OCI-LY1 (cell line): ENCODE measurements at regions not wholly inside any gene's neighbourhood (a gene's known extent, or its start where the extent isn't known, plus 50 kb on each side); places are given as distances from the start of the nearest gene placed in this dataset.

Source experiments
- EZH2 ChIP-seq: fragments of 200-600 bp; sonication (generic), shearing (Covaris generic); IDR thresholded peaks from 2 replicates; pipeline ENCODE4 v1.8.0; 2017; ENCODE audit warnings: borderline replicate concordance, mixed run types, mild to moderate bottlenecking, antibody characterized with exemption, low read length, moderate library complexity, mixed read lengths
- TF ChIP-seq, protein P1 (sequence below): fragments of 200-600 bp; sonication (generic), shearing (Covaris generic); IDR thresholded peaks from 2 replicates; pipeline ENCODE4 v1.5.1; 2017; ENCODE audit warnings: mild to moderate bottlenecking, antibody characterized with exemption, low read length, moderate library complexity, mixed read lengths

DNA sequence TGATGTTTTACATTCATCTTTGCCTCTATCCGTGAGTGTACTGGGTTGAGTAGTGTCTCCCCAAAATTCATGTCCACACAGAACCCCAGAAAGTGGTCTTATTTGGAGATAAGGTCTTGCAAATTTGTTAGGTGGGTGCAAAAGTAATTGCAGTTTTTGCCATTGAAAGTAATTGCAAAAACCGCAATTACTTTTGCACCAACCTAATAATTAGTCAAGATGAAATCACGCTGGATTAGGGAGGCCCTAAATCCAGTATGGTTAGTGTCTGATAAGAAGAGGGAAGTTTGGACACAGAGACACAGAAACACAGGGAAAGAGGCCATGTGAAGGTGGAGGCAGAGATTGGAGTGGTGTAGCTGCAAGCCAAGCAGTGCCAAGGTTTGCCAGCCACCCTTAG lies 57.8 kb upstream of the SPRED2 start:
- TF ChIP-seq, protein P1, sequence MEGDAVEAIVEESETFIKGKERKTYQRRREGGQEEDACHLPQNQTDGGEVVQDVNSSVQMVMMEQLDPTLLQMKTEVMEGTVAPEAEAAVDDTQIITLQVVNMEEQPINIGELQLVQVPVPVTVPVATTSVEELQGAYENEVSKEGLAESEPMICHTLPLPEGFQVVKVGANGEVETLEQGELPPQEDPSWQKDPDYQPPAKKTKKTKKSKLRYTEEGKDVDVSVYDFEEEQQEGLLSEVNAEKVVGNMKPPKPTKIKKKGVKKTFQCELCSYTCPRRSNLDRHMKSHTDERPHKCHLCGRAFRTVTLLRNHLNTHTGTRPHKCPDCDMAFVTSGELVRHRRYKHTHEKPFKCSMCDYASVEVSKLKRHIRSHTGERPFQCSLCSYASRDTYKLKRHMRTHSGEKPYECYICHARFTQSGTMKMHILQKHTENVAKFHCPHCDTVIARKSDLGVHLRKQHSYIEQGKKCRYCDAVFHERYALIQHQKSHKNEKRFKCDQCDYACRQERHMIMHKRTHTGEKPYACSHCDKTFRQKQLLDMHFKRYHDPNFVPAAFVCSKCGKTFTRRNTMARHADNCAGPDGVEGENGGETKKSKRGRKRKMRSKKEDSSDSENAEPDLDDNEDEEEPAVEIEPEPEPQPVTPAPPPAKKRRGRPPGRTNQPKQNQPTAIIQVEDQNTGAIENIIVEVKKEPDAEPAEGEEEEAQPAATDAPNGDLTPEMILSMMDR: no peak
- no peak for TF ChIP-seq EZH2
